ENCODE measurements at regions not wholly inside any gene's neighbourhood (a gene's known extent, or its start where the extent isn't known, plus 50 kb on each side); places are given as distances from the start of the nearest gene placed in this dataset.
A peak's percentile ranks its signal among the peaks of the same experiment; 100 is the strongest.
"Not testable (repeated sequence)": the region's sequence is repeated elsewhere in the genome, so short reads cannot be mapped to it uniquely, and the experiment has no call there.

- no peak for DNase-seq (ENCODE audit: low read depth)
Measured at GRCh38 chr10:43929122-43929521, 280.4 kb upstream of the ZNF32 start.

- DNase-seq (ENCODE audit: low read depth): no peak
Measured at GRCh38 chr10:43928425-43928968, 279.8 kb upstream of the ZNF32 start.

GRCh38 chr10:43926875-43927406 is 278.3 kb upstream of the ZNF32 start:
- no peak for DNase-seq (ENCODE audit: low read depth)

GRCh38 chr10:43926371-43926770 is 277.7 kb upstream of the ZNF32 start:
- DNase-seq (ENCODE audit: low read depth): no peak

GRCh38 chr10:43925793-43926192 is 277.1 kb upstream of the ZNF32 start:
- DNase-seq (ENCODE audit: low read depth): no peak

GRCh38 chr10:43923328-43923727 is 274.6 kb upstream of the ZNF32 start:
- no peak for DNase-seq (ENCODE audit: low read depth)

GRCh38 chr10:43922335-43923280 is 273.9 kb upstream of the ZNF32 start:
- DNase-seq (ENCODE audit: low read depth): no peak

GRCh38 chr10:43921881-43922280 is 273.2 kb upstream of the ZNF32 start:
- DNase-seq (ENCODE audit: low read depth): no peak

- no peak for DNase-seq (ENCODE audit: low read depth)
Measured at GRCh38 chr10:43921478-43921877, 272.8 kb upstream of the ZNF32 start.

GRCh38 chr10:43920236-43920758 is 271.6 kb upstream of the ZNF32 start:
- DNase-seq (ENCODE audit: low read depth): not testable (repeated sequence)

- DNase-seq (ENCODE audit: low read depth): no peak
Measured at GRCh38 chr10:43913676-43914235, 265.1 kb upstream of the ZNF32 start.

GRCh38 chr10:43912469-43912868 is 263.8 kb upstream of the ZNF32 start:
- no peak for DNase-seq (ENCODE audit: low read depth)

- no peak for DNase-seq (ENCODE audit: low read depth)
Measured at GRCh38 chr10:43906490-43906889, 257.8 kb upstream of the ZNF32 start.

GRCh38 chr10:43905512-43906236 is 257.0 kb upstream of the ZNF32 start:
- peak; percentile 47 for DNase-seq (ENCODE audit: low read depth)

GRCh38 chr10:43904844-43905243 is 256.2 kb upstream of the ZNF32 start:
- no peak for DNase-seq (ENCODE audit: low read depth)

GRCh38 chr10:43904301-43904700 is 255.6 kb upstream of the ZNF32 start:
- no peak for DNase-seq (ENCODE audit: low read depth)

GRCh38 chr10:43903451-43903850 is 254.8 kb upstream of the ZNF32 start:
- DNase-seq (ENCODE audit: low read depth): no peak

- DNase-seq (ENCODE audit: low read depth): no peak
Measured at GRCh38 chr10:43902842-43903241, 254.2 kb upstream of the ZNF32 start.

- DNase-seq (ENCODE audit: low read depth): no peak
Measured at GRCh38 chr10:43901744-43902504, 253.2 kb upstream of the ZNF32 start.

GRCh38 chr10:43901302-43901701 is 252.6 kb upstream of the ZNF32 start:
- no peak for DNase-seq (ENCODE audit: low read depth)

GRCh38 chr10:43900571-43900970 is 251.9 kb upstream of the ZNF32 start:
- no peak for DNase-seq (ENCODE audit: low read depth)

Measured in fibroblast of gingiva (primary cell).